Stimulated activated naive CD4-positive, alpha-beta T cell (primary cell): ENCODE measurements at regions not wholly inside any gene's neighbourhood (a gene's known extent, or its start where the extent isn't known, plus 50 kb on each side); places are given as distances from the start of the nearest gene placed in this dataset.

Source experiments
- DNase-seq, 6 experiments: peaks; one replicate each; lab custom pipeline; 2025; lab: John Stamatoyannopoulos, UW

DNA sequence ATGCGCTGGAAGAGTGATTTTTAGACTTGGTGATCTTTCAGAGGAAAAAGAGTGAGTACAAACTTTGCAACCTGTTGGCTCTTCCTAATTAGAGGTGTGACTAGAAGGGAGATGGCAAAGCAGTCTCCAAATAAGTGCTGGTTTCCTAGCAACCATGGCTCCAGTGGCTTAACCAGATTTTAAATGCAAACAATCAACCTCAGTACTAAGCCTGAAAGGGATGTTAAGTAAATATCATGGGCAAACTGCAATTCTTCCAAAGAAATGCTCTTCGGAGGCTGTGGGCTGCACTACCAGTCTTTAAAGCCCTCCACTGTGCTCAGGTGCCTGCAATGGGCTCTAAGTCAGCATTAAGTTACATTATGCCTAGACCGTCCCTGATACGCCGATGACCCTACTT, 678.1 kb upstream of the CCDC54 start:
- DNase-seq = no peak

DNA sequence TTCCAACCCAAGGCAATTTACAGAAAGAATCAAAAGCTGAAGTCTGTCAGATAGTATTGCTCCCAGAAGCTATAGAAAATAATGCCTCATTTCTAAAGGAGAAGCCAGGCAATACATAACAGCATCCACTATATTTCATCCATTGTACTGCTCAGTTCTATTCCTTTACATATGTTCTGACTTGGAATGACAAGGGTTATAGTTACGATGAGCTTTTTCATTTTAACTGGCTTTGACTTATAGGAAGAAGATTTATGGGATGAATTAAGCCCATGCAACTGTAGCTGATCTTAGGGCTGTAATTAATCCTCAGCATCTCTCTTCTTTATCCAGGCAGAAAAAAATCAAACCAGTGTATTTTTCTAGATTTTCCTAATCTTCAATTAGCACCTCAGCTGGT, 676.3 kb upstream of the CCDC54 start:
- DNase-seq = no peak

DNA sequence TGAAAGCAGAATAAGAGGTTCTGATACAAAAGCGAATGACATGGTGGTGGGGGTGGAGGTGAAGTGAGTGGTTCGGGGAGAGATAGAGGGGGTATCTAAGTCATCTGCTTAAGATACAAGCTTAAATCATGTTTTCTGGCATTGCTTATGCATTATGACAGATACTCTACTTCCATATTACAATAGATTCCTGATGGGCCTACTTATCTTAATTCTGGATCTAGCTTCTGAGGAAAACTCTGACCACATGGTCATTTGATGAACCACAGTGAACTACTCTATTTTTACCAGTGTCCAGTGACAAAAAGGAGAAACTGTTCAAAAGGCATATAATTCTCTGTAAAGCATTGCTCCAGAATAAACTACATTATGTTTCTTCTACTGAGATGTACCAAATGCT, 673.7 kb upstream of the CCDC54 start:
- no peak for DNase-seq

DNA sequence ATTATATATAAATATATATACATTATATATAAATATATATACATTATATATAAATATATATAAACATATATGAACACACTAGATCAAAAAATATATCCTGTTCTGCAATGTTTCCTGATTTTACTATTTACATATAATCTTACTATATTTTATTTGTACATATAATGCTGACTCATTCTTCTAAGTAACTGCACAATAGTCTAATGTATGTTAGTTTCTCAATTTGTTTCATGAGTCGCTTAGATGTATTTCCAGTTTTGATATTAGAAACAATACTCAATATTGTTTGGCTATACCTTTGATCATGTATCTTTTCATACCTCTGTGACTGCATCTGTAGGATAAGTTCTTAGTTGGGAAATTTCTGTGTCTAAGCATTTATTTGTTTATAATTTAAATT, 669.9 kb upstream of the CCDC54 start:
- DNase-seq = no peak

DNA sequence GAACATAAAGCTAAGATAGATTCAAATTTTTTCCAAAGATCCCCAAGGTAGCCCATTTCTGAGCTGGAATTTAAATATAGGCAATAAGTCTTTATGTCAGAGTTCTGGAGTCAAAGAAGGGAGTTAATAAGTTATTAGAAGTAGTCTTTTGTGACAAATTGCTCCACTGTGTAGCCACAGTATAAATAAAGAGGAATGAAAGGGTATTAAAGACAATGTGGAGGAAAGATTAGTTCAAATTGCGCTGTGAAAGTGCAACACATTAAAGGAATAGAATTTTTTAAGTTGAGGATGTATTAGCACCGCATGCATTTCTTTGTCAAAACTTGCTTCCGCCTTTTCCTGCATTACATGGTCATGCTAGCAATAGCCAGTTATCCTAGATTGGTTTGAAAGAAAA, 666.6 kb upstream of the CCDC54 start:
- no peak for DNase-seq

DNA sequence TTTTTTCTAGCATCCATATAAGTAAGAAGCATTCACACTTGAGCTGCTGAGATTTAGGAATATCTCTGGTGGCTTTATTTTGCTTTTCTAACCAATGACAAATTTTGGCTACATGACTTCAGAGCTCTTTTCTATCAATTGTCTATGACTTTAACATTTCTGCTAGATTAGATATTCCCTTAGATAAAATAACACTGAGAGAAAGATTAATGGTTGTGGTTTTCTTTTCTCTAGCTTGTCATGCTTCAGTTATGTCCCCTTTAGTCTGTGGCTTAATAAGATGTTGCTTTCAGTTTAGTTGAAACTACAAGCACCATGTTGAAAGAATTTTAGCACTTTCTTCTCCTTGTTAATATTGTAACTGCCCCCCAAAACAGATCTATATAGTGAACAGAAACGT, 665.6 kb upstream of the CCDC54 start:
- DNase-seq = no peak

DNA sequence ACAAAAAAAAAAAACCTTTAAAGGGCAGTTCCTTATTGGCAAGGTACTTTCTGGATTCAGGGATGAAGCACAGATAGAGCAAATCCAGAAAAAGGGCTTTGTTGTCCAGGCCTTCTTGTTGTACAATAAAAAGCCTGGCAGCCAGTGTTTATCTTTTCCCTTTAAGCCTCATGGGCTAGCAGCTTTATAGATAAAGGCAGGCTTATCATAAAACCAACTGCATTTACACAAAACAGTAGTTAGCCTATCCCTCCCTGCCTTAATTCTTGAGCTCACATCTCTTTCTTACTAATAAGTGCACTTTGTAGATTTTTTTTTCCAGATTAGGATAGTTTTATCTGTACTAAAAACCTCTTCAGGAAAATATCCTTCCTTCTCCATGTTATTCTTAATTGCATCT, 662.8 kb upstream of the CCDC54 start:
- DNase-seq = no peak

DNA sequence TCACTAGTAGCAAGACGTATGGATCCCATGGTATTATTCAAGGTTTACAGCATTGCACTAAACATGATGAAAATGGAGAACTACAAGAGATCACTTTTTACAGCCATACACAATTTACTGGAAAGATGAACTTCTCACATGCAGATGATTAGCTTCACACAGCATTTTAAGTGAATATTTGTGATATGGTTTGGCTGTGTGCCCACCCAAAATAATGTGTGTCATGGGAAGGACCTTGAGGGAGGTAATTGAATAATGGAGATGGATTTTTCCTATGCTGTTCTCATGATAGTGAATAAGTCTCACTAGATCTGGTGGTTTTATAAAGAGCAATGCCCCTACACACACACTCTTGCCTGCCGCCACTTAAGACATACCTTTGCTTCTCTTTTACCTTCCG, 662.0 kb upstream of the CCDC54 start:
- no peak for DNase-seq

DNA sequence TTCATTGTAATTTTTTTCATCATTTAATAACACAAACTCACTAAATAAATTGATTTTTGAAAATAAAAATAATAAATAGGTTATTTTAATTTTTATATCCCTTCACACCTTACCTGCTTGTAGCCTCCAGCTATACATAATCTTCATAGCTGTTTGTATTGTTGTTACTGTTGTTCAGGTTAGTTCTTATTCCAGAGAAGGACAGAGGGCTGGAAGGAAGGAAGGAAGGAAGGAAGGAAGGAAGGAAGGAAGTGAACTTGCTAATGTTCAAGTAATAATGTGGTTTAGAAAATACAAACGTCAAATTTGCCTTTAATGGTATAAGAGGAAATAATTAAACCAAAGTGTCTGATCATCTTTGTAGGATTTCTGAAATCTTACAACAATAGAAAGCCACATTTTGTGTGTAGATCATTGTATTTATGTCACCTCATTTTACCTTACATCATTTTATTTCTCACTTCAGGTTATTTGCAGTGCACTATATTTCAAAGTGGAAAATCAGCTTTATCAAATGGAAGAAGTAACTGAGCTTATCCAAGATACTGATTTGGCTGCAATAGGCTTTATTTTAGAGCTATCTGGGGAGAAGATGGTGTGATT, 660.0 kb upstream of the CCDC54 start:
- no peak for DNase-seq

DNA sequence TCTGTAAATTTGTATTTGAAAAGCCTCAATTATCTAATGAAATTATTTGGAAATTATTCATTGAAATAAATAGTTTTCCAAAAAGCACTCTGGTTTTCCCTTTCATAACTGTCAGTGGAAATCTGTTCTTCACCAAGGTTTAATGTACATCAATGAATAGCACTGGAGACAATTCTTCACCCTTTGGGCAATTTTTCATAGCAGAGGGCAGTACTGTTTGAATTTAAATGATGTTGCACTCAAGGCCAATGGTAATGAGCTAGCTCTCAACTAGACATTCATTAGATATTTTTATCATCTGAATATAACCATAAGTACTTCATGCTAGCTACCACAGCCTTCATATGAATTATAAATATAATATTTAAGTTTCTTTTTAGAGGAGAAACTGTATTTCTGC, 658.2 kb upstream of the CCDC54 start:
- DNase-seq = no peak

DNA sequence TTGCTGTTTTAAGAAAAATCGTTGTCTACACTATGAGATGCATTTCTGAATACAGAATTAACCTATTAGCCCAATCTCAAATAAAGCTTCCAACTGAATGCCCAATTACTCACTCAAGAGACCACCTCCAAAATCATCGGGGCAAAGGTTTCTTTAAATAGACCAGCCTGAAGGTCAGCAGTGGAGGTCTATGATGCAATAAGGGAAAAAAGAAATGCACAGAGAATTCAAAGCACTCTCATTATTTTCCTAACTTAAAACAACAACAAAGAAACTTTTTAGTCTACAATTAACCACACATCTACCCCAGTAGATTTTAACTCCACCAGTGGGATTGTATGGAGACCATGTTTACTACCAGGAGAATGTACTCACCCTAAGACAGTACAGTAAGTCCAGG, 657.7 kb upstream of the CCDC54 start:
- DNase-seq = no peak

DNA sequence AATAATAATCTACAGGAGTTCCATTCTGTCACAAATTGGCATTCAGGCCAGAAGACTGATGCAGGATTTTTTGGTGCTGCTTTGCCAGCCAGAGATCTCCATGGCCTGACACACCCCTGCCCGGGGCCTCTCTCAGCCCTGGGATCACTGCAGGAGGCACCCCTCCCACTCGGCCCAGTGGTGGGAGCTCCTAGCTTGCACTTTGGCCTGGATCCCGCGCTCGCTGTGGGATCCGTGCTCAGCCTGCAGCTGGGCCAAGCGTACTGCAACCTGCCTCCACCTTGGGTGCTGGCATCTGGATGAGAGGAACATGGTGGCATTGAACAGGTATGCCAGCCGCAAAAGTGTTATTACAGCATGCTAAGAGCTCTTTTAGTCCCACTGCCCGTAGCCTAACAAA, 656.7 kb upstream of the CCDC54 start:
- no peak for DNase-seq

DNA sequence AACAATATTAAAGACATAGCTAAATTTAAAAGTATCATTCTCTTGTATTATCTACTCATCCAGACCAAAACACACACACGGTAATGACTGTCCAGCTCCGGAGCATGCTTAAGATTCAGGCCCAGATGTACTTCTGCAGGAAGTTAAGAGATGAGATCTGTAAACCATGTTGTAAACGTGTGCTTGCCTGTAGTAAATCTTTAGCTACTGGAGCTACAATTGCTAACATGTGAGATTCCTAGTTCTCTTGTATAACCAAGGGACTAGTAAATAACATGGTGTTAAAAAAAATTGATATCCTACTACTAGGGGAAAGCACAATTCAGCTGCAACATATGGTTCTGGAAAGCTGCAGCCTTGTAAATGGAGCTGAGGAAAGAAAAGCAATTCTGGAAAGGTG, 651.7 kb upstream of the CCDC54 start:
- DNase-seq = no peak

DNA sequence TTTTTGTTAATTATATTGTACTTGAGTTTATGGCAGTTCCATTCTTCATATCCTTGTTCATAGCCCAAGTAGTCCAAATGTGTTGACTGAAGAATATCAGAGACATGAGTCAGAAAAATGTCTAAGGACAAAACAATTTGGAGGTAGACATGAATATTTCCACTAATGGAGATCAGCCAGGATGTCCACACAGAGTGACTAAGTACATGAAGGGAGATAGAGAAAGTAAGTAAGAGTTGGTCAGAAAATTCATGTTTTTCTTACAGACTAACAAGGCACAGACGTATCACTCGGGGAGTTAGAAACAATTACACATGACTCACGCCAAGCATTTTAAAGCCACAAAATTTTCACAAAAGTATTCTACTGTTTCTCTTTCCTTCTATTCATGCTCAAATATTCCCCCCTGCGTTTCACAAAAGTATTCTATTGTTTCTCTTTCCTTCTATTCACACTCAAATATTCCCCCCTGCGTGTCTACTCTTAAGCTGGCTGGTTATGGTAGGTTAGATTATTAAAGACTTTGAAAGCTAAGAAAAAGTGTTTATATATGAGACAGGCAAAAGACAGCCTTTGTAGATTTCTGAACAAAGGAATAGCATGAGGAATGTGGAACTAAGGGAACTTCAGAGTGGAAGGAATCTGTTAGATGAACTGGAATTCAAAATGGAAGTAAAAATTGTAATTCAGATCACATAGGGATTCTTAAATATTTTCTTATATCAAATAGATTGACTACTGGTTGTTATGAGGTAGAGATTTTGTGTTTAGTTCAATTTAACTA, 648.7 kb upstream of the CCDC54 start:
- DNase-seq = no peak

DNA sequence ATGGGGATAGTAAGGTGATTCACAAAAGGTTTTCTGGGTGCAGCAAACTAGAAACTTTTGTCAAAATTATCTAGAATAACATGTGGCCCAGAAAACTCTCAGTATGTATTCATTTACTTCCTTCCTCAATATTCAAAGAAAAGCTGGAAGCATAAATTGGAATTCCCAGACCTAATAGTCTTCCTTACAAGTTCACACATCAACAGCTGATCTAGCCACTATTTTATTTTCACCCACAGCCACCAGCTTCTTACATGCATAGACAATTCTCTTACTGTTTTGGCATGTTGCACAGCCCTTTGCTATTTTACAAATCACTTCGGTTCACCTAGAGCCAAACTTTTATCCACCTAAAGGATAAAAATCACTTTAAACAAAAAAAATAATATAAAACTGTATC, 647.8 kb upstream of the CCDC54 start:
- DNase-seq = no peak

DNA sequence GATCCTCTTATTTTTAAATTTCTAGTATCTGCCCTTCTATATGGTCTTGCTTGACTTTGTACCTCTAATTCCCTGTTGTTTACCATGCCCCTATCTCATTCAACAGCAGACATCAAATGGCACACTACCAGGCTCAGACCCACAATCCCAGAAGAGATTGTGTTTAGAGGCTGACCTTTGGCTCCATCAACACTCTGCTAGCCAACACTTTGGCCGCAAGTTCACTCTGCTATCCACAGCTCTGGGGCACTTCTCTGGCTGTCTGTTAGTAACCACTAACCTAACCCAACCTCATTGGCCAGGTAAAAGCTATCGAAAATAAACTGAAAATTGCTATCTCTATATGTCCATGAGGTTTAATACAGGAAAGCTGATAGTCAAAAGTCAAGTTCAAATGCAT, 646.0 kb upstream of the CCDC54 start:
- no peak for DNase-seq

DNA sequence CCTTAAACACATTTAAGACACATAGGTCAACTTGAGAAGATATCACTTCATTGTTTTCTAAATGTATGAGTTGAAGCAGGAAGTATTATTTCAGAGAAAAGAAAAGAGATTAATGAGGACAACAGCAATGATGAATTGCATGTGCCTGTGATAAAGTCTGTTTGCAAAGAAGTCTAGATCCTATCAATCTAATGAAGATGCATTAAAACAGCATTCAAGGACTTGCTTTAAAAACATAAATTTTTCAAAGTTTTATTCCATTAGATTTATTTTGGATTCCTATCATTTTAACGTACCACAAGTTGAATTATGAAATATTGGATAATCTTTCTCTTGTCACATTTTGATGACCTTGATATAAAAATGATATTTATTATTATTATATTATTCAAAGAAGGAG, 642.5 kb upstream of the CCDC54 start:
- no peak for DNase-seq

DNA sequence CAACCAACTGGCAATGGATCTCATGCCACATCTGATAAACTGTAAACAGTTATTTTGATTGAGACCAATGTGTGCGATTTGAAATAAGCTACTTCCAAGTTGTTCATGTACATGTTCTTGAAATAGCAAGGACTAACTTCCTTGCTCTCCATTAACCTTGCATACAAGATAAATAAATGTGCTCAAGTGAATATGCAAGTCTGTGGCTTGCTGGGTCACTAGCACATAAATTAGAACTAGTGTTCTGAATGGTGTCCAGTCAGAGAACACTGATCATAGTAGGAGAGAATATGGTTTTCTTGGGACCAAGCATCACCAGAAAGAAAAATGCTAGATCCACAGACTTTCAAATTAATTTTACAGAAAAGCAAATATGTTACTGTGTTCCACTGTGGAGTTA, 640.0 kb upstream of the CCDC54 start:
- no peak for DNase-seq

DNA sequence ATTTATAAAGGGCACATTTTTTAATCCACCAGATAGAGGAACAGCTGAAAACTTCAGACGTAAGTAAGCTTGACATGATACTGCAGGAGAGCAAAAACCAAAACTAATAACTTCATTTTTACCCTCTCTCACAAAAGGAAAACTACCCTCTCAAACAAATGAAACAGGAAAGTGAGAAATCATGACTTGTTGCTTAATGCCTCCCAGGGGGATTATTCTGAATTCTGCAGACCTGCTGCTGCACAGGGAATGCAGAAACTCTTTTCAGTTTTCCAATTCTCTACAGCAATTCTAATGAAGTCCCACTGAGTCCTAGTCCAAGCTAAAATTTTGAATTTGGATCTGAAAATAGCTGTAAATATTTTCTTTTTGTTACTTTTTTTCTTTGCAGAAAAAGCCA, 637.1 kb upstream of the CCDC54 start:
- DNase-seq = no peak

DNA sequence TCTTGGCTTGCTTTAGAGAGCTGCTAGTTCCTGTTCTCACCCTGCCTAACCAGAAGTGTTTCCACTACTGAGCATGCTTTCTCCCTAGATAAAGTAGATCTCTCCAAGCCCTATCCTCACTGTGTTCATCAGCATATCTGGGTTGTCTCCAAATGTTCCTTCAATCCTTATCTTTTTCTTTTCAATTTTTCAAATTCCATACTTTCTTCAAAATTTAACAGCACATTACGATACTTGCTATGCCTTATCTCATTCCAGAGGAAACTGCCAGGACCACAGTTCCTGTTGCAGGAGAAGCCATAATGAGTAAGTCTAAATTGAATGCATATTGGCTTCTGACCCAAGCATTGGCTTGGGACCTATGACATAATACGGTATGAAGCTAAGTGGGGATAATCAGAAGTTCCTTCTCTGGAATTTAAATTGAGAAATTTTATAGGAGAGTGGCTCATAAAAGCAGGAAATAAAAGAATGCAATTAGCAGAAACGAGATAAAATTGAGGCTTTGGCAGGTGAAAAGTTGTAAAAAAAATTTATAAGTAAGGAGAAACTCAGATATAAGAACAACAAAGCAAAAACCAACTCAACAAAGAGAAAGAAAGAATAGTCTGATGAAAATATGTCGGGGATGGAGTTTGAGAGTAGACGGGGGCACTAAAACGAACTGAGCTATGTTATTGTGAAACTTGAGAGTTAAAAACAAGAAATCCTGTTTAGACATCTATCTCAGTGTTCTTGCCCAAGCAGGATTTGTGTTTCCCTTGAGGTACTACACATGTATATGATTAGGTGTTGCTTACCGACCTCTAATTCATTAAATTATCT, 631.7 kb upstream of the CCDC54 start:
- no peak for DNase-seq

DNA sequence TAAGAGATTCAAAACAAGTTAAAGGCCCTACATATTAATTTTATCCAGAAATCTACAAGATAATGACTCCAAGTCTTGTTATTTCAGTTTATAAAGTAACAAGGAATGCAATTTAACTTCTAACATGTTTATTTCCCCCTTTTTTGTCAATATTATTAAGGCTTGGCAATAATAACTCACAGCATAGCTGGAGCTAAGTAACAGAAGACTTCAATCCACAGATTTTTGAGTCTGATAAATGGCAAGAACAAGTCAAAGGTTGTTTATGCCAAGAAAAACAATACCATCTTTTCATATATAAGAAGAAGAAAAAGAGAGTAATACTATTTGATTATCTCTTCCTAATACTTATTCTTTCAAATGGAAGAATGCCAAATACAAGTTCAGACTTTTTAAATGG, 631.0 kb upstream of the CCDC54 start:
- no peak for DNase-seq

DNA sequence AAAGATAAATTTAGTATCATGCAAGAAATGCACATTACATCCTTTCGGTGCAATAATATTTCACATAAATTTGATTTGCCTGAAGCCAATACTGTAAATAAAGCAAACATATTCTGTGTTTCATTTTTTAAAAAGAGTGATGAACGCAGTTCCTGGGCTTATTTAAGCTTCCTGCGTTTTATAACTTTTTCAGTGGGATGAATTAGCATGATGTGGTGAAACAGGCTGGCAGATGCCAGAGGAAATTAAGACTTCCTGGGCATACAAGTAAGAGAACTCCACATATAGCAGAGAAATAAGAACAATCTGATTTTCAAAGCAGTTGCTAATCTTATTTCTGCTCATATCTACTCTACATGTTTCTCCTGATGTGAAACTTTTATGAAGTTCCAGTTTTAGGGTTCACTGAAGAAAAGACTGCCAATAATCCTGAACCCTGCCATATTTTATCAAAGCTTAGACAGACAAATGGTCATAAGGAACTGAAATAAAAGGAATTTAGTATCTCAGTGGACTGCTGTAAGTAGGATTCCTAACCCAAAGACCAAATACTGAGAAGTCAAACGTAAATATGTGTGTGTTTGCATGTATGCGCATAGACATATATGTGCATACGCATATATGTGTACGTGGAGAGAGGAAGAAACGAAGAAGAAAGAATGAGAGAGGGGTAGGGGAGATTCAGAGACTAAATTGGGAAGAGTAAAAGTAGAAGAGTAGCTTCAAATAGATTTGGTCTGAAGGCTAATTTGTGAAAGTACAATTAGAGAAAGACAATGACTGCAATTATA, 628.6 kb upstream of the CCDC54 start:
- DNase-seq = no peak
